SK-N-SH (cell line): ENCODE measurements at regions not wholly inside any gene's neighbourhood (a gene's known extent, or its start where the extent isn't known, plus 50 kb on each side); places are given as distances from the start of the nearest gene placed in this dataset.
A peak's percentile ranks its signal among the peaks of the same experiment; 100 is the strongest.

ENCODE experiments used
- CTCF ChIA-PET: fragments of 300-600, 350-600 bp; formaldehyde crosslinking; extraction: SDS; loops from one replicate; lab custom pipeline; 2021; lab: Yijun Ruan, JAX
- POLR2A ChIA-PET: fragments of 350-600 bp; sonication (Branson Sonifier 250); formaldehyde crosslinking; extraction: SDS; loops from one replicate; lab custom pipeline; 2020; ENCODE audit warnings: antibody characterized with exemption, inconsistent platforms; lab: Yijun Ruan, JAX
- DNase-seq: peaks from one replicate; pipeline ENCODE4 v3.0.0; 2012
- H2AFZ ChIP-seq: fragments of 200-600 bp; sonication (generic); 2 replicates; pipeline ENCODE4 v1.8.1; 2016; ENCODE audit warnings: antibody characterized with exemption, mild to moderate bottlenecking, low read depth
- H3F3A ChIP-seq: fragments of 200-600 bp; sonication (generic); replicated peaks from 2 replicates; pipeline ENCODE3; 2016; ENCODE audit warnings: antibody characterized with exemption, mild to moderate bottlenecking; ENCODE audit not compliant: insufficient read depth
- H3K27ac ChIP-seq, 2 experiments: fragments of 200-500 bp in 1 of 2; fragments of 200-600 bp in 1 of 2; sonication (Bioruptor generic) in 1 of 2; sonication (generic), shearing (Covaris generic) in 1 of 2; 2 replicates each; pipeline versions ENCODE4 v1.5.1 to v1.6.1; 2014 to 2016; ENCODE audit warnings: low read depth in 2 of 2, inconsistent platforms in 1 of 2, low read length in 1 of 2, mild to moderate bottlenecking in 1 of 2, mixed read lengths in 1 of 2
- H3K27me3 ChIP-seq: fragments of 200-600 bp; sonication (generic), shearing (Covaris generic); 2 replicates; pipeline ENCODE4 v1.6.1; 2016; ENCODE audit warnings: mixed run types; ENCODE audit not compliant: insufficient read depth
- H3K36me3 ChIP-seq, 2 experiments: fragments of 200-500 bp in 1 of 2; fragments of 200-600 bp in 1 of 2; sonication (Bioruptor generic) in 1 of 2; sonication (generic) in 1 of 2; replicated peaks in 1 of 2; 2 replicates each; pipeline versions ENCODE3 to v1.5.1; 2014 to 2016; ENCODE audit warnings: low read length in 1 of 2, mild to moderate bottlenecking in 1 of 2; ENCODE audit not compliant: insufficient read depth in 2 of 2, control insufficient read depth in 1 of 2
- H3K4me1 ChIP-seq, 2 experiments: fragments of 200-500 bp in 1 of 2; fragments of 200-600 bp in 1 of 2; sonication (Bioruptor generic) in 1 of 2; sonication (generic), shearing (Covaris generic) in 1 of 2; 2 replicates each; pipeline versions ENCODE4 v1.5.1 to v1.6.1; 2014 to 2016; ENCODE audit warnings: low read depth in 1 of 2, low read length in 1 of 2, mixed run types in 1 of 2; ENCODE audit not compliant: insufficient read depth in 2 of 2, control insufficient read depth in 1 of 2
- H3K4me2 ChIP-seq: fragments of 200-600 bp; sonication (generic), shearing (Covaris generic); 2 replicates; pipeline ENCODE4 v1.6.1; 2017; ENCODE audit warnings: mixed run types
- H3K4me3 ChIP-seq, 2 experiments: fragments of 200-500 bp in 1 of 2; fragments of 200-600 bp in 1 of 2; sonication (Bioruptor generic) in 1 of 2; sonication (generic), shearing (Covaris generic) in 1 of 2; 2 replicates each; pipeline versions ENCODE4 v1.5.1 to v1.8.1; 2014 to 2016; ENCODE audit warnings: low read depth in 2 of 2, inconsistent platforms in 1 of 2, low read length in 1 of 2, mild to moderate bottlenecking in 1 of 2, mixed read lengths in 1 of 2, moderate library complexity in 1 of 2
- H3K79me2 ChIP-seq: fragments of 200-600 bp; sonication (generic); 2 replicates; pipeline ENCODE4 v1.8.1; 2017; ENCODE audit warnings: mild to moderate bottlenecking; ENCODE audit not compliant: insufficient read depth
- H3K9ac ChIP-seq: fragments of 200-600 bp; sonication (generic); 2 replicates; pipeline ENCODE4 v1.6.1; 2017; ENCODE audit warnings: mixed run types
- H3K9me2 ChIP-seq: fragments of 200-600 bp; sonication (generic); 2 replicates; pipeline ENCODE4 v1.6.1; 2017; ENCODE audit warnings: mixed run types
- H3K9me3 ChIP-seq: fragments of 200-600 bp; sonication (generic); 2 replicates; pipeline ENCODE4 v1.6.1; 2017; ENCODE audit warnings: mixed run types, mild to moderate bottlenecking, moderate library complexity
- H4K20me1 ChIP-seq: fragments of 200-600 bp; sonication (generic); 2 replicates; pipeline ENCODE4 v1.6.1; 2017; ENCODE audit warnings: mild to moderate bottlenecking, mixed run types; ENCODE audit not compliant: insufficient read depth
- CHD2 ChIP-seq: fragments of 150-350 bp; IDR thresholded peaks from 2 replicates; pipeline ENCODE4 v1.6.1; 2018; ENCODE audit warnings: low read length; ENCODE audit not compliant: partially characterized antibody
- CTCF ChIP-seq: fragments of 200-600 bp; sonication (generic); IDR thresholded peaks from 2 replicates; pipeline ENCODE4 v1.6.1; 2017; ENCODE audit warnings: antibody characterized with exemption, mild to moderate bottlenecking, moderate library complexity
- ELF1 ChIP-seq: IDR thresholded peaks from 2 replicates; pipeline ENCODE4 v1.4.0; 2012
- EP300 ChIP-seq, 2 experiments: IDR thresholded peaks; 2 replicates each; pipeline versions ENCODE4 v1.4.0 to v1.6.1; 2012; ENCODE audit warnings: borderline replicate concordance in 1 of 2, low read depth in 1 of 2, low read length in 1 of 2
- EZH2phosphoT487 ChIP-seq: fragments of 200-600 bp; sonication (generic); IDR thresholded peaks from 2 replicates; pipeline ENCODE4 v1.6.1; 2017; ENCODE audit warnings: low read depth, mixed run types, mild to moderate bottlenecking, antibody characterized with exemption, moderate library complexity, borderline replicate concordance
- FOXJ3 ChIP-seq: sonication (generic); formaldehyde crosslinking; IDR thresholded peaks from 2 replicates; pipeline ENCODE4 v1.5.1; 2020; ENCODE audit warnings: mild to moderate bottlenecking, missing genetic modification reagents
- GABPA ChIP-seq: IDR thresholded peaks from 2 replicates; pipeline ENCODE4 v1.4.0; 2012; ENCODE audit warnings: low read depth, mild to moderate bottlenecking
- MXI1 ChIP-seq: IDR thresholded peaks from 2 replicates; pipeline ENCODE4 v1.6.1; 2012; ENCODE audit warnings: mild to moderate bottlenecking, low read depth, low read length, improper control_type of control experiment
- PBX3 ChIP-seq: IDR thresholded peaks from 2 replicates; pipeline ENCODE4; 2012
- RAD21 ChIP-seq: IDR thresholded peaks from 2 replicates; pipeline ENCODE4 v1.6.1; 2012; ENCODE audit warnings: mild to moderate bottlenecking, low read length
- RCOR1 ChIP-seq: fragments of 150-350 bp; IDR thresholded peaks from 2 replicates; pipeline ENCODE4 v1.6.1; 2017; ENCODE audit warnings: antibody characterized with exemption, low read length
- REST ChIP-seq: IDR thresholded peaks from 2 replicates; pipeline ENCODE4 v1.6.1; 2012; ENCODE audit warnings: mild to moderate bottlenecking, low read depth, low read length, moderate library complexity
- RFX5 ChIP-seq: IDR thresholded peaks from 2 replicates; pipeline ENCODE4 v1.6.1; 2012; ENCODE audit warnings: mild to moderate bottlenecking, improper control_type of control experiment, low read length
- RXRA ChIP-seq: IDR thresholded peaks from 2 replicates; pipeline ENCODE4 v1.4.0; 2012; ENCODE audit warnings: low read depth, mild to moderate bottlenecking, borderline replicate concordance
- TAF1 ChIP-seq: IDR thresholded peaks from 2 replicates; pipeline ENCODE4 v1.6.1; 2012; ENCODE audit warnings: low read depth, mild to moderate bottlenecking, low read length, moderate library complexity, borderline replicate concordance
- TCF12 ChIP-seq: IDR thresholded peaks from 2 replicates; pipeline ENCODE4 v1.4.0; 2012
- TEAD4 ChIP-seq: IDR thresholded peaks from 2 replicates; pipeline ENCODE4 v1.4.0; 2012; ENCODE audit warnings: mild to moderate bottlenecking, borderline replicate concordance; ENCODE audit not compliant: insufficient read depth
- USF1 ChIP-seq: IDR thresholded peaks from 2 replicates; pipeline ENCODE4 v1.4.0; 2012; ENCODE audit warnings: low read depth, borderline replicate concordance
- ZBTB33 ChIP-seq: IDR thresholded peaks from 2 replicates; pipeline ENCODE4 v1.4.0; 2012; ENCODE audit warnings: low read depth, borderline replicate concordance
- WGBS: methylation state at CpG from one replicate; pipeline ENCODE4 v1.1.6; 2017; ENCODE audit warnings: low lambda C conversion rate; 5-methylcytosine and 5-hydroxymethylcytosine counted together

- peaks cover 0 to 24% of the 10 kb centered on the region in 2 experiments; a peak in 2 of 4 replicates for H3K4me1 ChIP-seq
- H3K79me2 ChIP-seq = no peaks in the 10 kb centered on the region
- CTCF ChIA-PET = interaction anchor here (0.8 to 1.1 kb wide), 5 partner anchors 22 to 758 kb away, joined by 3 to 4 read pairs (median 4); no protein-coding TSS in a partner anchor
- H3K9me2 ChIP-seq = no peaks in the 10 kb centered on the region
- TF ChIP-seq USF1 (no peak), EP300 (IDR thresholded peaks at IDR 0.05; ENCODE audit: borderline replicate concordance in 1 of 2, low read depth in 1 of 2, low read length in 1 of 2) (0 out of 4 replicates have a peak, but pooled peaks of 1 of the 2 experiments have one; percentile 30), TCF12 (peak; percentile 23; the same call in 1 of the 2 replicates)
- no peaks in the 10 kb centered on the region for H3F3A ChIP-seq
- H3K27ac ChIP-seq = peak overlapping the region in 1 of 2 experiments; percentile 50; a peak in 2 of 4 replicates
- no peaks in the 10 kb centered on the region for H3K9me3 ChIP-seq
- H2AFZ ChIP-seq = no peak overlapping the region
- no peak overlapping the region for H3K4me3 ChIP-seq
- H4K20me1 ChIP-seq = no peaks in the 10 kb centered on the region
- no peaks in the 10 kb centered on the region for H3K27me3 ChIP-seq
- DNase-seq = no peak
- no peak overlapping the region for H3K9ac ChIP-seq
- no peak overlapping the region for H3K4me2 ChIP-seq
- no peaks in the 10 kb centered on the region for H3K36me3 ChIP-seq
- 16% methylated on average over 2 of the region's 2 CpGs for WGBS
- POLR2A ChIA-PET = no interaction called here
These were observed 485.8 kb downstream of the NTRK2 start for GRCh38 chr9:85155352-85155751.

GRCh38 chr9:85151741-85152140 lies 482.2 kb downstream of the NTRK2 start:
- H3K9me3 ChIP-seq = no peaks in the 10 kb centered on the region
- POLR2A ChIA-PET = no interaction called here

More at GRCh38 chr9:85151741-85152140, 482.2 kb downstream of the NTRK2 start:
- Histone ChIP-seq H3K9ac (no peak overlapping the region), H3K4me1 (peaks cover 0 to 9% of the 10 kb centered on the region in 2 experiments; a peak in 2 of 4 replicates), H3F3A (no peaks in the 10 kb centered on the region), H4K20me1 (no peaks in the 10 kb centered on the region), H3K36me3 (no peaks in the 10 kb centered on the region), H2AFZ (no peak overlapping the region), H3K9me2 (no peaks in the 10 kb centered on the region), H3K79me2 (no peaks in the 10 kb centered on the region), H3K4me3 (no peak overlapping the region), H3K27ac (no peak overlapping the region), H3K4me2 (no peak overlapping the region), H3K27me3 (no peaks in the 10 kb centered on the region)
- CTCF ChIA-PET = interaction anchor here (1.6 to 2.1 kb wide), 3 partner anchors 9 to 458 kb away, joined by 6 to 8 read pairs (median 7); no protein-coding TSS in a partner anchor
- no peak for DNase-seq
- WGBS = 67% methylated on average over 5 of the region's 5 CpGs
- TF ChIP-seq RXRA = no peak
- no peak for TF ChIP-seq RFX5
- no peak for TF ChIP-seq CHD2
- TF ChIP-seq EZH2phosphoT487 = no peak
- no peak for TF ChIP-seq FOXJ3 (CRISPR knock-in tag)
- TF ChIP-seq TCF12 = no peak
- TF ChIP-seq GABPA = no peak
- no peak for TF ChIP-seq CTCF
- TF ChIP-seq RCOR1 = no peak
- TF ChIP-seq RAD21 = no peak
- TF ChIP-seq TAF1 = no peak
- TF ChIP-seq MXI1 = no peak
- no peak for TF ChIP-seq TEAD4
- TF ChIP-seq ZBTB33 = no peak
- TF ChIP-seq ELF1 = no peak
- no peak for TF ChIP-seq REST
- TF ChIP-seq PBX3 = no peak
